ENCODE measurements at regions not wholly inside any gene's neighbourhood (a gene's known extent, or its start where the extent isn't known, plus 50 kb on each side); places are given as distances from the start of the nearest gene placed in this dataset.

- no peaks in the 10 kb centered on the region for H3K79me2 ChIP-seq (ENCODE audit: control insufficient read depth, low read length)
- no peaks in the 10 kb centered on the region for H3K4me1 ChIP-seq (ENCODE audit: control insufficient read depth, low read length)
- no peaks in the 10 kb centered on the region for H4K20me1 ChIP-seq (ENCODE audit: control insufficient read depth, insufficient read depth, low read depth, low read length)
- H3K4me3 ChIP-seq (ENCODE audit: low read length), result no peak overlapping the region
- H3K9me3 ChIP-seq (ENCODE audit: control insufficient read depth, insufficient read depth, low read length), result no peaks in the 10 kb centered on the region
- no peaks in the 10 kb centered on the region for H3K9me2 ChIP-seq (replicated peaks; ENCODE audit: control insufficient read depth, low read length)
- H3K36me3 ChIP-seq (ENCODE audit: control insufficient read depth, low read length), result no peaks in the 10 kb centered on the region
- no peak overlapping the region for H3K4me2 ChIP-seq (ENCODE audit: low read length)
- no peak overlapping the region for H3K27ac ChIP-seq (ENCODE audit: low read depth, low read length)
- H3K27me3 ChIP-seq (ENCODE audit: control insufficient read depth, low read length), result no peaks in the 10 kb centered on the region
- no peak for TF ChIP-seq CTCF (IDR thresholded peaks at IDR 0.05; ENCODE audit: low read depth, low read length, poor library complexity, severe bottlenecking)
- TF ChIP-seq EZH2phosphoT487 (IDR thresholded peaks at IDR 0.05; ENCODE audit: borderline replicate concordance, low read length), result no peak
- no peaks in the 10 kb centered on the region for H3F3A ChIP-seq (ENCODE audit: control insufficient read depth, insufficient read depth)
These were observed 150.7 kb upstream of the PRDM1 start for GRCh38 chr6:105935416-105935815.

DNA sequence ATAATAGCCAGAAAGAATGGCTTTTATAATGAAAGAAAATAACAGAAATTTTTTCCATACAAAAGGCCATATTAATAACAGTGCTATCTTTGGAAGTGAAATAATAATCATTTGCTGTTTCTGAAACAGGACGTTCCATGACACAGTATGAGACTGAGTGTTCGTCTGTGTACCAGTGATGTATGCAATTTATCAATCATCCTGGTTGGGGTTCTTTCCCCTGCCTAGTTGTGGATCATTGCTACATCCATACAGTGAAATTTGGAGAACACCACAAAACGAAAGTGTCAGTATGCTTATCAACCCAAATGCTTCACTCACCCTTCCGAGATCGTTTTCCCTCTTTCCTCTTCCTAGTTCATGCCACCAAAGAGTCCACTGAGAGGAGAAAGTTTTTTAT, 151.4 kb upstream of the PRDM1 start:
- no peak overlapping the region for H3K27ac ChIP-seq (ENCODE audit: low read depth, low read length)
- H3K4me2 ChIP-seq (ENCODE audit: low read length), result no peak overlapping the region
- H3F3A ChIP-seq (ENCODE audit: control insufficient read depth, insufficient read depth), result no peaks in the 10 kb centered on the region
- H3K9me2 ChIP-seq (replicated peaks; ENCODE audit: control insufficient read depth, low read length), result no peaks in the 10 kb centered on the region
- no peak overlapping the region for H3K4me3 ChIP-seq (ENCODE audit: low read length)
- TF ChIP-seq CTCF (IDR thresholded peaks at IDR 0.05; ENCODE audit: low read depth, low read length, poor library complexity, severe bottlenecking), result no peak
- TF ChIP-seq EZH2phosphoT487 (IDR thresholded peaks at IDR 0.05; ENCODE audit: borderline replicate concordance, low read length), result no peak
- no peaks in the 10 kb centered on the region for H3K4me1 ChIP-seq (ENCODE audit: control insufficient read depth, low read length)
- no peaks in the 10 kb centered on the region for H3K79me2 ChIP-seq (ENCODE audit: control insufficient read depth, low read length)
- no peaks in the 10 kb centered on the region for H3K36me3 ChIP-seq (ENCODE audit: control insufficient read depth, low read length)
- H4K20me1 ChIP-seq (ENCODE audit: control insufficient read depth, insufficient read depth, low read depth, low read length), result no peaks in the 10 kb centered on the region
- H3K9me3 ChIP-seq (ENCODE audit: control insufficient read depth, insufficient read depth, low read length), result no peaks in the 10 kb centered on the region
- H3K27me3 ChIP-seq (ENCODE audit: control insufficient read depth, low read length), result no peaks in the 10 kb centered on the region

GRCh38 chr6:105932440-105932839, 153.7 kb upstream of the PRDM1 start:
- H4K20me1 ChIP-seq (ENCODE audit: control insufficient read depth, insufficient read depth, low read depth, low read length), result no peaks in the 10 kb centered on the region

More at GRCh38 chr6:105932440-105932839, 153.7 kb upstream of the PRDM1 start:
- Histone ChIP-seq H3K36me3 (ENCODE audit: control insufficient read depth, low read length) (no peaks in the 10 kb centered on the region), H3F3A (ENCODE audit: control insufficient read depth, insufficient read depth) (no peaks in the 10 kb centered on the region), H3K79me2 (ENCODE audit: control insufficient read depth, low read length) (no peaks in the 10 kb centered on the region), H3K9me2 (replicated peaks; ENCODE audit: control insufficient read depth, low read length) (no peaks in the 10 kb centered on the region), H3K4me2 (ENCODE audit: low read length) (no peak overlapping the region), H3K4me1 (ENCODE audit: control insufficient read depth, low read length) (no peaks in the 10 kb centered on the region), H3K9me3 (ENCODE audit: control insufficient read depth, insufficient read depth, low read length) (no peaks in the 10 kb centered on the region), H3K27ac (ENCODE audit: low read depth, low read length) (no peak overlapping the region), H3K4me3 (ENCODE audit: low read length) (no peak overlapping the region), H3K27me3 (ENCODE audit: control insufficient read depth, low read length) (no peaks in the 10 kb centered on the region)
- TF ChIP-seq CTCF (IDR thresholded peaks at IDR 0.05; ENCODE audit: low read depth, low read length, poor library complexity, severe bottlenecking) (no peak), EZH2phosphoT487 (IDR thresholded peaks at IDR 0.05; ENCODE audit: borderline replicate concordance, low read length) (no peak)

All from DOHH2 (cell line).